HL-60 (cell line): ENCODE measurements at regions not wholly inside any gene's neighbourhood (a gene's known extent, or its start where the extent isn't known, plus 50 kb on each side); places are given as distances from the start of the nearest gene placed in this dataset.

Experiments
- DNase-seq, 2 experiments: peaks; one replicate each; pipeline ENCODE4 v3.0.0-alpha.2; 2010 to 2020; ENCODE audit warnings: low read depth in 1 of 2, low spot score in 1 of 2
- H3K27ac ChIP-seq: fragments of 250-450 bp; sonication (Bioruptor Pico); replicated peaks from 2 replicates; pipeline ENCODE4 v1.5.1; 2020; ENCODE audit warnings: mild to moderate bottlenecking, moderate library complexity
- H3K27me3 ChIP-seq: fragments of 250-450 bp; sonication (Bioruptor Pico); 2 replicates; pipeline ENCODE4 v1.5.1; 2021; ENCODE audit warnings: mild to moderate bottlenecking, moderate library complexity; ENCODE audit not compliant: insufficient read depth, poor library complexity, severe bottlenecking
- H3K4me3 ChIP-seq: replicated peaks from 2 replicates; pipeline ENCODE4 v1.5.1; 2011; ENCODE audit warnings: mild to moderate bottlenecking, control low read depth, low read length; ENCODE audit not compliant: insufficient read depth
- CTCF ChIP-seq: IDR thresholded peaks from one replicate; pipeline ENCODE4 v1.5.1; 2011; ENCODE audit warnings: low read length, control low read depth, inconsistent platforms; ENCODE audit not compliant: insufficient read depth
- GABPA ChIP-seq: IDR thresholded peaks from 2 replicates; pipeline ENCODE4 v1.6.1; 2012; ENCODE audit warnings: low read depth
- POLR2AphosphoS5 ChIP-seq: IDR thresholded peaks from 2 replicates; pipeline ENCODE4 v1.6.1; 2012; ENCODE audit warnings: low read depth
- SPI1 ChIP-seq: IDR thresholded peaks from 2 replicates; pipeline ENCODE4 v1.6.1; 2012; ENCODE audit warnings: low read depth, mild to moderate bottlenecking, borderline replicate concordance
- TF ChIP-seq, protein P1 (sequence below): IDR thresholded peaks from 2 replicates; pipeline ENCODE4 v1.6.1; 2012; ENCODE audit warnings: low read depth; ENCODE audit not compliant: insufficient replicate concordance

DNA sequence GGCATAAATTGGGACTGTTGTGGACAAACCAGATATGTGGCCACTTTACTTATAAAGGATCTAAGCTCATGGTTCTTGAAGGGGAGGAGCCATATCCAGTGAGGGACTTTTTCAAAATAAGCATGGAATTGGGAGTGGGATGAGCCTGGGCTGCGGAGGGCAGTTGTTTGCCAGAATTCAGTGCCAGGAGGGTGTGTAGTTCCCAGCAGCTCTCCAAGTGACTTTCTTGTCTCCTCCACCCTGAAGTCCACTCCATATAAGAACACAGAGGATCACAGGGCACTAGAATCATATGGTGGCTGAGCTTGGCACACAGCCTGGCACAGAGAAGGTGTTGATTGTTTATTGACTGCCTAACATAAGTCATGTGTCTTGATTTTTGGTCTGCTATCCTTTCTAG, 121.1 kb downstream of the CAVIN4 start:
- H3K4me3 ChIP-seq = no peak overlapping the region
- no peak for DNase-seq
- no peak overlapping the region for H3K27ac ChIP-seq
- no peaks in the 10 kb centered on the region for H3K27me3 ChIP-seq
- TF ChIP-seq CTCF (no peak), SPI1 (no peak), POLR2AphosphoS5 (no peak)

GRCh38 chr9:100699668-100700067, 121.8 kb downstream of the CAVIN4 start:
- Histone ChIP-seq H3K27me3 (no peaks in the 10 kb centered on the region), H3K27ac (no peak overlapping the region), H3K4me3 (no peak overlapping the region)
- DNase-seq = no peak
- no peak for TF ChIP-seq SPI1
- no peak for TF ChIP-seq POLR2AphosphoS5
- no peak for TF ChIP-seq CTCF
- TF ChIP-seq GABPA = no peak
- TF ChIP-seq, protein P1, sequence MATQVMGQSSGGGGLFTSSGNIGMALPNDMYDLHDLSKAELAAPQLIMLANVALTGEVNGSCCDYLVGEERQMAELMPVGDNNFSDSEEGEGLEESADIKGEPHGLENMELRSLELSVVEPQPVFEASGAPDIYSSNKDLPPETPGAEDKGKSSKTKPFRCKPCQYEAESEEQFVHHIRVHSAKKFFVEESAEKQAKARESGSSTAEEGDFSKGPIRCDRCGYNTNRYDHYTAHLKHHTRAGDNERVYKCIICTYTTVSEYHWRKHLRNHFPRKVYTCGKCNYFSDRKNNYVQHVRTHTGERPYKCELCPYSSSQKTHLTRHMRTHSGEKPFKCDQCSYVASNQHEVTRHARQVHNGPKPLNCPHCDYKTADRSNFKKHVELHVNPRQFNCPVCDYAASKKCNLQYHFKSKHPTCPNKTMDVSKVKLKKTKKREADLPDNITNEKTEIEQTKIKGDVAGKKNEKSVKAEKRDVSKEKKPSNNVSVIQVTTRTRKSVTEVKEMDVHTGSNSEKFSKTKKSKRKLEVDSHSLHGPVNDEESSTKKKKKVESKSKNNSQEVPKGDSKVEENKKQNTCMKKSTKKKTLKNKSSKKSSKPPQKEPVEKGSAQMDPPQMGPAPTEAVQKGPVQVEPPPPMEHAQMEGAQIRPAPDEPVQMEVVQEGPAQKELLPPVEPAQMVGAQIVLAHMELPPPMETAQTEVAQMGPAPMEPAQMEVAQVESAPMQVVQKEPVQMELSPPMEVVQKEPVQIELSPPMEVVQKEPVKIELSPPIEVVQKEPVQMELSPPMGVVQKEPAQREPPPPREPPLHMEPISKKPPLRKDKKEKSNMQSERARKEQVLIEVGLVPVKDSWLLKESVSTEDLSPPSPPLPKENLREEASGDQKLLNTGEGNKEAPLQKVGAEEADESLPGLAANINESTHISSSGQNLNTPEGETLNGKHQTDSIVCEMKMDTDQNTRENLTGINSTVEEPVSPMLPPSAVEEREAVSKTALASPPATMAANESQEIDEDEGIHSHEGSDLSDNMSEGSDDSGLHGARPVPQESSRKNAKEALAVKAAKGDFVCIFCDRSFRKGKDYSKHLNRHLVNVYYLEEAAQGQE = no peak

DNA sequence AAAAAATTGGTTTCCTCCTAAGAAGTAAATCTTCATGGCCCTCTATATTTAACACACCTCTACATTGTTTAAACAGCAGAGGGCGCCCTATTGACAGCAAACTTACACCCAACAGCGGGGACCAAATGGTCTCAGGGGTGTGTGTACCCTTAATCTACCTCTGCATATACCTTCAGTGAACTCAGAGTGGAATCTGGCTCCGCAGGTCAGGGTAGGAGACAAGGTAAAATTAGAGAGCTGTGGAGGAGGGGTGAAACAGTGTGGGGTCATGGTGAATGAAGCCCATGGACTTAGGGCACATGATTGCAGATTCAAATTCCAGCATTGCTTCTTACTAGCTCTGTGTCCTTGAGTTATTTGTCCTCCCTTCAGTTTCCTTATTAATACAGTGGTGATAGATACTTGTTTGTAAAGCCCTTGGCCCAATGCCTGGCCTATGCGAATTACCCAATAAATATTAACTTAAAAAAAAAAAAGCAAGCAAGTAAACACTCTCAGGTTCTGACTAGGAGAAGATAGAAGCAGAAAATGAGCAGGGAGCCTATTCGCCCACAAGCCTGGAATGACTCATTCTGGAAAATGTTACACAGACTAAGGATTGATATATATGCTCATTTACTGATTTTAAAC, 122.9 kb downstream of the CAVIN4 start:
- Histone ChIP-seq H3K4me3 (no peak overlapping the region), H3K27me3 (no peaks in the 10 kb centered on the region), H3K27ac (no peak overlapping the region)
- DNase-seq = peak in 1 of 2 experiments; percentile 4
- no peak for TF ChIP-seq CTCF
- TF ChIP-seq, protein P1 = no peak

DNA sequence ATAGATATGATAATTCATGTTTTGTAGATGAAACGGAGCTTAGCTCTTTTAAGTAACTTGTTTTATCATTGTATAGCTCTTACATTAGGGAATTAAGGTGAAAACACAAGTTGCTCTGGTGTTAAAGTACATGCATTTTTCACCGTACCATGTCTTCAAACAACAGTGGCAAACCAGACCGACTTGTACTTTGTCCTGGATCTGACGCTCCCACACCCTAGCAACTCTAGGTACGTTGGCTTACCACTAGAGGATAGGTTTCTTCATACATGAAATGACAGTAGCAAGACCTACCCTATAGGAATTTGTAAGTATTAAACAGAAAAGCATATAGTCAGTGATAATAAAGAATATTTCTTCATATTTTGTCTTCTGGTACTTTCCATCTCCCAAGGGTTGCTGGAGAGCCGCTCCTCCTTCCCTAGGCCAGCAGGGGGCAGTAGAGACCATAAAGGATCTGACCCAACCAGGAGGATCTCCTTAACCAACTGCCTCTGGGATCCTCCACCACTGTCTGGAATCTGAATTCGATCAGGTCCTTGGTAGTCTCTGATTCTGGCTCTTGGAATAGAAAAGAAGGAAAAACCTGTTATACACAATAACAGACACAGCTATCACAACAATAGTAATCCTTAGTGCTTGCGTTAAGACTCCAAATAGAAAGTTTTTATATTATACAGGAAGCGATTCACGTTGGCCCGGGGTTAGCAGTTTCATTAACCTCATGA, 136.7 kb downstream of the CAVIN4 start:
- Histone ChIP-seq H3K4me3 (no peak overlapping the region), H3K27ac (no peak overlapping the region), H3K27me3 (no peaks in the 10 kb centered on the region)
- TF ChIP-seq CTCF = peak; percentile 70
- TF ChIP-seq, protein P1 = no peak
- DNase-seq = peak; percentile 16 to 51
